MM.1S (cell line): ENCODE measurements at regions not wholly inside any gene's neighbourhood (a gene's known extent, or its start where the extent isn't known, plus 50 kb on each side); places are given as distances from the start of the nearest gene placed in this dataset.

ENCODE experiments used
- DNase-seq: peaks from one replicate; pipeline ENCODE4 v3.0.0-alpha.2; 2015
- H2AFZ ChIP-seq: fragments of 300-600 bp; sonication (generic); 2 replicates; pipeline ENCODE4 v1.6.0; 2016; ENCODE audit warnings: antibody characterized with exemption, low read length
- H3F3A ChIP-seq: fragments of 300-600 bp; sonication (generic); 2 replicates; pipeline ENCODE4 v1.6.1; 2016; ENCODE audit warnings: mild to moderate bottlenecking, antibody characterized with exemption, low read length, moderate library complexity, mixed read lengths; ENCODE audit not compliant: insufficient read depth
- H3K27ac ChIP-seq: fragments of 300-600 bp; sonication (generic); 2 replicates; pipeline ENCODE4 v1.5.1; 2016; ENCODE audit warnings: mild to moderate bottlenecking, low read length
- H3K27me3 ChIP-seq: fragments of 300-600 bp; sonication (generic); replicated peaks from 2 replicates; pipeline ENCODE4 v1.6.0; 2016; ENCODE audit warnings: low read length; ENCODE audit not compliant: insufficient read depth
- H3K36me3 ChIP-seq: fragments of 300-600 bp; sonication (generic); replicated peaks from 2 replicates; pipeline ENCODE4 v1.6.1; 2016; ENCODE audit warnings: mild to moderate bottlenecking, low read length, mixed read lengths; ENCODE audit not compliant: insufficient read depth
- H3K4me1 ChIP-seq: fragments of 300-600 bp; sonication (generic); 2 replicates; pipeline ENCODE4 v1.6.1; 2016; ENCODE audit warnings: low read length, mixed read lengths
- H3K4me2 ChIP-seq: fragments of 300-600 bp; sonication (generic); 2 replicates; pipeline ENCODE4 v1.6.0; 2016; ENCODE audit warnings: low read depth, low read length
- H3K4me3 ChIP-seq: fragments of 300-600 bp; sonication (generic); 2 replicates; pipeline ENCODE4 v1.5.1; 2016; ENCODE audit warnings: low read length, mixed read lengths
- H3K79me2 ChIP-seq: fragments of 300-600 bp; sonication (generic); 2 replicates; pipeline ENCODE4 v1.6.1; 2016; ENCODE audit warnings: mixed run types, low read length, mixed read lengths
- H3K9ac ChIP-seq: fragments of 300-600 bp; sonication (generic); 2 replicates; pipeline ENCODE4 v1.6.1; 2016; ENCODE audit warnings: low read length, mixed read lengths
- H3K9me2 ChIP-seq: fragments of 300-600 bp; sonication (generic); replicated peaks from 2 replicates; pipeline ENCODE4 v1.6.1; 2016; ENCODE audit warnings: mild to moderate bottlenecking, low read length, mixed read lengths; ENCODE audit not compliant: insufficient read depth
- H3K9me3 ChIP-seq: fragments of 300-600 bp; sonication (generic); replicated peaks from 2 replicates; pipeline ENCODE4 v1.6.1; 2016; ENCODE audit warnings: mild to moderate bottlenecking, low read length, mixed read lengths; ENCODE audit not compliant: insufficient read depth
- H4K20me1 ChIP-seq: fragments of 300-600 bp; sonication (generic); 2 replicates; pipeline ENCODE4 v1.6.1; 2016; ENCODE audit warnings: mild to moderate bottlenecking, low read length, moderate library complexity, mixed read lengths; ENCODE audit not compliant: insufficient read depth
- CTCF ChIP-seq: fragments of 300-600 bp; sonication (generic); IDR thresholded peaks from 2 replicates; pipeline ENCODE4 v1.5.1; 2016; ENCODE audit warnings: antibody characterized with exemption, low read length, mixed read lengths
- EZH2 ChIP-seq: fragments of 300-600 bp; sonication (generic); optimal IDR thresholded peaks from 2 replicates; pipeline ENCODE3; 2017; ENCODE audit warnings: low read depth, mild to moderate bottlenecking, antibody characterized with exemption, low read length, mixed read lengths
- EZH2phosphoT487 ChIP-seq: fragments of 300-600 bp; sonication (generic); IDR thresholded peaks from 2 replicates; pipeline ENCODE4 v1.6.1; 2018; ENCODE audit warnings: antibody characterized with exemption, low read length

DNA sequence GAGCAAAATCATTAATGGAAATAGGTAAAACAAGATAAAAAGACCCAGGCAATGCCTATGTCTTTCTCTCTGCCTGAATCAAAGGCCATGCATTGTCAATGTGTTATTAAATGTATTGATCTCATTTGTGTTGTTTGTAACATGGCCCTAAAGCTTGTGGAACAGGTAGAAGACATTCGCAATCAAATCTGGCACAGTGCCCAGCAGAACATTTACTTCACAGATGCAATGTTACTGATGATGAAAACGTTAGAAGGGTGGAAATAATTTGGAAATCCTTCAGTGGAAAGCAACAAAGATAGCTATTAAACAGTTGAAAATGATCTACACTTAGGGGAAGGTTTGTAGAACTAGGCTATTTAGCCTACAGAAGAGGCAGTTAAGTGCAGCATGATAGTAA is 368.2 kb downstream of the EPHA4 start:
- Histone ChIP-seq H3K79me2 (no peaks in the 10 kb centered on the region), H3K27me3 (no peaks in the 10 kb centered on the region), H3K27ac (no peak overlapping the region)

GRCh38 chr2:221204699-221205098 is 367.4 kb downstream of the EPHA4 start:
- Histone ChIP-seq H3K4me1 (peaks cover 12% of the 10 kb centered on the region), H3K27me3 (no peaks in the 10 kb centered on the region), H3K36me3 (no peaks in the 10 kb centered on the region), H3K9me3 (no peaks in the 10 kb centered on the region), H3F3A (no peaks in the 10 kb centered on the region), H3K4me3 (no peak overlapping the region), H3K27ac (no peak overlapping the region), H3K9me2 (no peaks in the 10 kb centered on the region), H3K9ac (no peak overlapping the region), H2AFZ (no peak overlapping the region), H3K4me2 (no peak overlapping the region), H3K79me2 (no peaks in the 10 kb centered on the region), H4K20me1 (no peaks in the 10 kb centered on the region)
- DNase-seq: no peak
- no peak for TF ChIP-seq EZH2phosphoT487
- no peak for TF ChIP-seq CTCF
- no peak for TF ChIP-seq EZH2

More for the DNA sequence above, 368.2 kb downstream of the EPHA4 start:
- H3K9me3 ChIP-seq: no peaks in the 10 kb centered on the region
- TF ChIP-seq EZH2phosphoT487 (no peak), CTCF (no peak), EZH2 (no peak)
- no peak overlapping the region for H2AFZ ChIP-seq
- H3K4me3 ChIP-seq: no peak overlapping the region
- H3K9me2 ChIP-seq: no peaks in the 10 kb centered on the region
- H3F3A ChIP-seq: no peaks in the 10 kb centered on the region
- no peaks in the 10 kb centered on the region for H3K36me3 ChIP-seq
- H3K4me1 ChIP-seq: peaks cover 12% of the 10 kb centered on the region
- DNase-seq: no peak
- no peak overlapping the region for H3K9ac ChIP-seq
- no peak overlapping the region for H3K4me2 ChIP-seq
- no peaks in the 10 kb centered on the region for H4K20me1 ChIP-seq

GRCh38 chr2:221205103-221205673 is 366.9 kb downstream of the EPHA4 start:
- no peak overlapping the region for H3K4me2 ChIP-seq
- DNase-seq: no peak
- no peak overlapping the region for H3K9ac ChIP-seq
- no peaks in the 10 kb centered on the region for H3K27me3 ChIP-seq
- no peaks in the 10 kb centered on the region for H3K9me3 ChIP-seq
- no peak overlapping the region for H3K4me3 ChIP-seq
- H3F3A ChIP-seq: no peaks in the 10 kb centered on the region
- H4K20me1 ChIP-seq: no peaks in the 10 kb centered on the region
- H3K79me2 ChIP-seq: no peaks in the 10 kb centered on the region
- H3K36me3 ChIP-seq: no peaks in the 10 kb centered on the region
- TF ChIP-seq EZH2: no peak
- no peaks in the 10 kb centered on the region for H3K9me2 ChIP-seq
- no peak overlapping the region for H3K27ac ChIP-seq
- H2AFZ ChIP-seq: no peak overlapping the region
- peaks cover 12% of the 10 kb centered on the region for H3K4me1 ChIP-seq

DNA sequence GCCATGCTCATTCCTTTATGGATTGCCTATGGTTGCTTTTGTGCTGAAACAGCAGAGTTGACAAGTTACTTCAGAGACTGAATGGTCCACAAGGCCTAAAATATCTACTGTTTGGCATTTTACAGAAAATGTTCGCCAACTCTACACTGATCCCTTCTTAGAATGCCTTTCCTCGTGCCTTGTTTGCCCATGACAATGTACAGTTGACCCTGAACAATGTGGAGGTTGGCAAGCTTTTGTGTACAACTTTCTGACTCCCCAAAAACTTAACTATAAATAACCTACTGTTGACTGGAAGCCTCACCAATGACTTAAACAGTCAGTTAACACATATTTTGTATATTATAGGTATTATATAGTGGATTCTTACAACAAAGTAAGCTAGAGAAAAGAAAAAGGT is 361.4 kb downstream of the EPHA4 start:
- H4K20me1 ChIP-seq: no peaks in the 10 kb centered on the region
- no peak overlapping the region for H3K9ac ChIP-seq
- no peak for TF ChIP-seq EZH2
- no peak for TF ChIP-seq EZH2phosphoT487
- no peak for TF ChIP-seq CTCF
- H3K4me1 ChIP-seq: no peaks in the 10 kb centered on the region
- H3K9me2 ChIP-seq: no peaks in the 10 kb centered on the region
- no peaks in the 10 kb centered on the region for H3K79me2 ChIP-seq
- no peaks in the 10 kb centered on the region for H3F3A ChIP-seq
- no peaks in the 10 kb centered on the region for H3K36me3 ChIP-seq
- no peak for DNase-seq
- H3K27me3 ChIP-seq: no peaks in the 10 kb centered on the region
- H3K27ac ChIP-seq: no peak overlapping the region
- H3K9me3 ChIP-seq: no peaks in the 10 kb centered on the region
- H3K4me2 ChIP-seq: no peak overlapping the region
- no peak overlapping the region for H2AFZ ChIP-seq
- H3K4me3 ChIP-seq: no peak overlapping the region
